IPS DF 6.9 (cell line): ENCODE measurements at regions not wholly inside any gene's neighbourhood (a gene's known extent, or its start where the extent isn't known, plus 50 kb on each side); places are given as distances from the start of the nearest gene placed in this dataset.

Experiments used
- DNase-seq: peaks from one replicate; pipeline ENCODE4 v3.0.0-alpha.2; 2013; ENCODE audit warnings: low read depth, low spot score
- H3K27ac ChIP-seq: one replicate; pipeline ENCODE4 v1.5.1; 2013; ENCODE audit warnings: low read length, control low read depth
- H3K27me3 ChIP-seq: 2 replicates; pipeline ENCODE4 v1.6.1; 2013; ENCODE audit warnings: mild to moderate bottlenecking, low read length; ENCODE audit not compliant: control insufficient read depth, insufficient read depth
- H3K36me3 ChIP-seq: 2 replicates; pipeline ENCODE4 v1.6.1; 2013; ENCODE audit warnings: low read length; ENCODE audit not compliant: control insufficient read depth, insufficient read depth
- H3K4me1 ChIP-seq: 2 replicates; pipeline ENCODE4 v1.6.1; 2013; ENCODE audit warnings: low read length; ENCODE audit not compliant: control insufficient read depth, insufficient read depth
- H3K4me3 ChIP-seq: 2 replicates; pipeline ENCODE4 v1.5.1; 2013; ENCODE audit warnings: mild to moderate bottlenecking, low read length
- H3K9me3 ChIP-seq: 2 replicates; pipeline ENCODE4 v1.6.1; 2013; ENCODE audit warnings: low read length, inconsistent platforms; ENCODE audit not compliant: control insufficient read depth, insufficient read depth
- WGBS: extraction: QIAGEN DNeasy Blood & Tissue Kit; methylation state at CpG from one replicate; pipeline ENCODE4 v1.1.7; 2013; ENCODE audit warnings: mixed read lengths, missing lambda C conversion rate; ENCODE audit not compliant: insufficient read length, insufficient coverage; 5-methylcytosine and 5-hydroxymethylcytosine counted together

DNA sequence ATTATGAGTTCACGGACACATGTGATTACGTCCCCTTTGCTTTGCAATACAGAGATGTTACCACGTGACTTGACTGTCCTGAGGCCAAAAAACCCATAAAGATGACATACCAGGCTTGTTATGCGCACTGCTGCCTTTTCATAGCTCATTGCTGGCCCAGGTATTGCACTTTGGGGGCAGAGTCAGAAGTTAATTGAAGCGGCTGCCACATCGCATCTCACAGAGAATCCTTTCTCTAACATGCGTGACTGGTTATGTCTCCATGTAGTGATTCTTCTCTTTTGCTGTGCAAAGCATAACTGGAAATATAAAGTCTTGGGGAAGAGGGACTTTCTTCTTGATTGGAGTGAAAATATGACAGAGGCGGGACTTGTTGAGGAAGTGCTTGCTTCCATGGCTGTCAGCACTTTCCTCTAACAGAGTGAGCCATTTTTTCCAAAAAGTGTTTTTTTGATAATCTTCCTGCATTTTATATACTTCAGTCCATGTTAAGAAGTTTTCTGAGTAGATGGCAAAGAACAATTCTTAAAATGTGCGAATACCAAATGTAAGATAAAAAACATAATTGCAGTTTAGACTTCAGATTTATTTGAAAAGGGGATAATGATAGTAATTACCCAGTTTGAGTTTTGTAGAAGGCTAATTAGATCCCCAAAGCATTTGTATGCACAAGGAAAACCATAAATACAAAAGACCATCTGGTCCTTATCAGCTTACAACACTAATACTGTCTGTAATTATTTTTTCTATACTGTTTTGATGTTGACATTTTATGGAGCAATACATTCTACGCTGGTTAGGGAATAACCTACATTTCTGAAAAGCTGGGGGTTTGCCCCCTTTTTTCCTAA lies 324.6 kb upstream of the MTNR1B start:
- Histone ChIP-seq H3K4me1 (no peaks in the 10 kb centered on the region), H3K4me3 (no peak overlapping the region), H3K27ac (no peak overlapping the region), H3K36me3 (no peaks in the 10 kb centered on the region), H3K9me3 (no peaks in the 10 kb centered on the region), H3K27me3 (no peaks in the 10 kb centered on the region)
- no peak for DNase-seq
- no CpG with 5 or more reads among the region's 10 CpGs for WGBS

DNA sequence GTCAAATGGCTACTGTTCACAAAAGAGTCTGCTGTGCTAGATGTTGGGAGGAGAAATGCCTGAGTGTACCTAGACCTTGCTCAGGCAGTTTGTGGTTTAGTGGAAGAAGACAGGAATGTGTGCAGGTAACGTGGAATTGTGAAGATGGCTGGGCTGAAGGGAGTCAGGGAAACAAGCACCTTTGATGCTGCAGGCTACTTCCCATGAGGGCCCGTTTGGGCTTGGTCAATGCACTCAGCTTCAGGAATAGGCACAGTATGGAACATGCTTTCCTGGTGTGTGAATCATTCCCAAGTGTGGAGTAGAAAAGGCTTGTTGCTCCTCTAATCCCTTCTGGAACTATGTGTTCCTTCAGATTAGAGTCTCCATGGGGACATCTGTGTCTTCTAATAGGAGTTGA lies 318.3 kb upstream of the MTNR1B start:
- no peaks in the 10 kb centered on the region for H3K4me1 ChIP-seq
- no peak overlapping the region for H3K4me3 ChIP-seq
- H3K9me3 ChIP-seq = no peaks in the 10 kb centered on the region
- no peak overlapping the region for H3K27ac ChIP-seq
- H3K36me3 ChIP-seq = no peaks in the 10 kb centered on the region
- WGBS = no CpG with 5 or more reads among the region's 2 CpGs
- no peaks in the 10 kb centered on the region for H3K27me3 ChIP-seq
- no peak for DNase-seq

- Histone ChIP-seq H3K27ac (no peak overlapping the region), H3K9me3 (no peaks in the 10 kb centered on the region), H3K4me3 (no peak overlapping the region), H3K27me3 (no peaks in the 10 kb centered on the region), H3K4me1 (no peaks in the 10 kb centered on the region), H3K36me3 (no peaks in the 10 kb centered on the region)
- no peak for DNase-seq
These were observed 316.0 kb upstream of the MTNR1B start for GRCh38 chr11:92653454-92653853.

GRCh38 chr11:92656783-92657182 lies 312.7 kb upstream of the MTNR1B start:
- WGBS = no CpG with 5 or more reads among the region's 2 CpGs

GRCh38 chr11:92657226-92657625 lies 312.2 kb upstream of the MTNR1B start:
- DNase-seq = no peak
- Histone ChIP-seq H3K36me3 (no peaks in the 10 kb centered on the region), H3K4me3 (no peak overlapping the region), H3K27ac (no peak overlapping the region), H3K9me3 (no peaks in the 10 kb centered on the region), H3K27me3 (no peaks in the 10 kb centered on the region), H3K4me1 (no peaks in the 10 kb centered on the region)
- WGBS = no CpG with 5 or more reads among the region's 2 CpGs

More at GRCh38 chr11:92656783-92657182, 312.7 kb upstream of the MTNR1B start:
- Histone ChIP-seq H3K27me3 (no peaks in the 10 kb centered on the region), H3K4me3 (no peak overlapping the region), H3K27ac (no peak overlapping the region), H3K9me3 (no peaks in the 10 kb centered on the region), H3K36me3 (no peaks in the 10 kb centered on the region), H3K4me1 (no peaks in the 10 kb centered on the region)
- no peak for DNase-seq

DNA sequence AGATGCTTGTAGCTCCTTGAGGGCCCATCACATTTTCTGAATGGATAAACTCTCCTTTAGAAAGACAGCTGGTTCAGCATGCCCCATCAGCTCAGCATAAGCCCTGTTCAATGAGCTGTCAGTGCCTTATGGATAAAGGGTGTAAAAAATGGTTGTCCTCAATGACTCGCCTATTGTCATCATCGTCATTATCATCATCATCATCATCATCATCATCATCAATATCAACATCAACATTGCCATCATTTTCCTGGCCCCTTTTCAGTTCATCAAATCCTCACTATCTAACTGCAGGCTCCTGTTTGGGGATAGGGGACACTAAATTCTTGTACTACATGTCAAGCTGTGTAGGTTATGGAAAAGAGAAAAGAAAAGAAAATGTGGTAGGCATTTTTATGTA lies 310.7 kb upstream of the MTNR1B start:
- Histone ChIP-seq H3K4me3 (no peak overlapping the region), H3K27ac (no peak overlapping the region), H3K9me3 (no peaks in the 10 kb centered on the region), H3K36me3 (no peaks in the 10 kb centered on the region), H3K27me3 (no peaks in the 10 kb centered on the region), H3K4me1 (no peaks in the 10 kb centered on the region)
- no peak for DNase-seq
- WGBS = no CpG with 5 or more reads among the region's 2 CpGs

DNA sequence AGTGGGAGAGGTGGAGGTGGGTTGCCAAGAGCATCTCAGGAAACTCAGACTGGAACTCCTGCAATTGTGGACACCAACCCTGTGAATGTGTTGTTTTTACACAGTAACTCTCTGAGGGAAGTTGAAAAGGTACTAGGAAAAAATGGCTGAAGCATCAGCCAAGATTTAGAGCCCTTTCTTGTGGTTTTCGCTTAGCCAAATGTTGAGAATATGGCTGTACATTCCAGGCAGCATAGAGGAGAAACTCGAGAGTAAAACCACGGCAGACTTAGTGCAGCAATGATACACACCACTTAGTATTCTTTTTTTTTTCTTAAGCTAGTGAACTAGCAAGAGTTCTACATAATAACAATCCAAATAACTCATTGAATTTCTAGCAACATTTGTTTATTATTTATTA lies 309.7 kb upstream of the MTNR1B start:
- no peak overlapping the region for H3K4me3 ChIP-seq
- no peaks in the 10 kb centered on the region for H3K4me1 ChIP-seq
- WGBS = no CpG with 5 or more reads among the region's 3 CpGs
- no peaks in the 10 kb centered on the region for H3K36me3 ChIP-seq
- no peak for DNase-seq
- no peaks in the 10 kb centered on the region for H3K9me3 ChIP-seq
- no peaks in the 10 kb centered on the region for H3K27me3 ChIP-seq
- H3K27ac ChIP-seq = no peak overlapping the region

DNA sequence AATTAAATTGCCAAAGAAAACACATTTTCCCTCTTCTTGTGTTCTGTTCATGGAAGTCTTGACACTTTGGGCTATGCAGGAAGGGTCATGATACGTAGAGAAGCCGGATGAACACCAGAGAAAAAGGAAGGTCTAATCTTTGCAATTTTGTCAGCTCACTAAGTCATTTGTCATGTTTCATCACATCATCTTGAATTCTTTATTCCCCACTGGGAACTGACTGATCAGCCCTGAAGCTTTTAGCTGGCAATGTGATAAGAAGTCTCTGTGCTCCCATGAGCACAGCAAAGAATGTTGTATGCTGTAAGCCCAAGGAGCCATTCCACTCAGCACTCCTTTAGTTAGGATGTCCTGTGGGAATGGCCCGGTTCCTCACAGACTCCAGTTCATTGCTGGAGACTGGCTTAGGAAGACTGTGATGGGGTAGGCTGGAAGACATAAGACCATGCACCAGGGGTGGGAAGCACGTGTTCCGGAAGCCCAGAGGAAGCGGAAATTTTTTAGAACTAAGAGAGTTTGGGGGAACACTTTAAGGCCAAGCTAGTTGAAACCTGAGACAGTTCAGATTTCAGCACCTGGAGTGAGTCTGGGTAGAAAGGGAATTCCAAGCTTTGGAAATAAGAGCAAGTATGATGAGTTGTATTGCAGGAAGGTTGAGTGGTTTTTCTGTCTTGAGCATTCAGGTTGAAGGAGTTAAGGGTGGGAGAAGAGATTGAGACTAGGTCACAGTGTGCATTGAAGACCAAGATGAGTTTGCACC lies 306.7 kb upstream of the MTNR1B start:
- DNase-seq = no peak
- Histone ChIP-seq H3K4me1 (no peaks in the 10 kb centered on the region), H3K9me3 (no peaks in the 10 kb centered on the region), H3K36me3 (no peaks in the 10 kb centered on the region), H3K4me3 (no peak overlapping the region), H3K27me3 (no peaks in the 10 kb centered on the region), H3K27ac (no peak overlapping the region)
- no CpG with 5 or more reads among the region's 6 CpGs for WGBS

GRCh38 chr11:92663539-92663938 lies 305.9 kb upstream of the MTNR1B start:
- WGBS = no CpG with 5 or more reads among the region's 2 CpGs
- Histone ChIP-seq H3K36me3 (no peaks in the 10 kb centered on the region), H3K27me3 (no peaks in the 10 kb centered on the region), H3K27ac (no peak overlapping the region), H3K9me3 (no peaks in the 10 kb centered on the region), H3K4me1 (no peaks in the 10 kb centered on the region), H3K4me3 (no peak overlapping the region)
- no peak for DNase-seq

- Histone ChIP-seq H3K36me3 (no peaks in the 10 kb centered on the region), H3K9me3 (no peaks in the 10 kb centered on the region), H3K4me1 (peaks cover 3% of the 10 kb centered on the region; the same call in 1 of the 2 replicates), H3K4me3 (no peak overlapping the region), H3K27me3 (no peaks in the 10 kb centered on the region), H3K27ac (no peak overlapping the region)
- no CpG with 5 or more reads among the region's 5 CpGs for whole genome bisulfite sequencing
- DNase-seq = no peak
These were observed 301.8 kb upstream of the MTNR1B start for GRCh38 chr11:92667486-92668152.
